Type B pancreatic cell (in vitro differentiated cells): ENCODE measurements at regions not wholly inside any gene's neighbourhood (a gene's known extent, or its start where the extent isn't known, plus 50 kb on each side); places are given as distances from the start of the nearest gene placed in this dataset.

ENCODE experiments used
- DNase-seq: peaks from one replicate; pipeline ENCODE4 v3.0.0; 2021; ENCODE audit warnings: mixed read lengths; ENCODE audit not compliant: unreplicated experiment; ENCODE audit errors: extremely low spot score
- H3K27ac Mint-ChIP-seq: 2 replicates; pipeline ENCODE4 v1.8.0; 2021; ENCODE audit warnings: mild to moderate bottlenecking, mixed read lengths
- H3K27me3 Mint-ChIP-seq: 2 replicates; pipeline ENCODE4 v1.8.0; 2021; ENCODE audit warnings: mixed read lengths
- H3K36me3 Mint-ChIP-seq: 2 replicates; pipeline ENCODE4 v1.8.0; 2021; ENCODE audit warnings: mixed read lengths
- H3K4me1 Mint-ChIP-seq: one replicate; pipeline ENCODE4 v1.8.0; 2021; ENCODE audit warnings: mixed read lengths; ENCODE audit not compliant: unreplicated experiment
- H3K4me3 Mint-ChIP-seq: 2 replicates; pipeline ENCODE4 v1.8.0; 2021; ENCODE audit warnings: mild to moderate bottlenecking, mixed read lengths
- H3K9me3 Mint-ChIP-seq: 2 replicates; pipeline ENCODE4 v1.8.0; 2021; ENCODE audit warnings: mixed read lengths
- TF ChIP-seq, protein P1 (sequence below): fragments of 200-600 bp; sonication (generic); conservative IDR thresholded peaks from 2 replicates; pipeline ENCODE4 v1.5.0; 2021; ENCODE audit warnings: antibody characterized with exemption, mild to moderate bottlenecking

DNA sequence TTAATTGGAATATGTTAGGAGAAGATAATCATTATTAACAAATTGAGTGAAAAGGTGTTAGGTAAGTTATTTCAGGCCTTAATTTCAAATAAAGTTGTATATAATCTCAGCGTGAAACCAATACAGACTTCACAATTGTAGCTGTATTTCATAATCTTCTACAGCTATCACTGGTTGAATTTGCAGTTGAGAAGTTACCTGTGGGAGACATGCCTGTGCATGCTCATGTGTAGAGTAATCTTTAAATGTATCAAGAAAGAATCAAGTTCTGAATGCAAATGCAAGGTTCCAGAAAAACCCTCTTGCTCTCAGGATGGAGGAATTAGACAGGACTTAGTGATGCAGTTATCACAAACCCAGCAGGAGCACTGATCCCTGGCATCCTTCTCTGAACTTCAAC is 938.4 kb upstream of the SLC10A2 start:
- Mint-ChIP-seq H3K27ac (no peak overlapping the region), H3K4me3 (no peak overlapping the region), H3K9me3 (no peaks in the 10 kb centered on the region), H3K36me3 (no peaks in the 10 kb centered on the region), H3K4me1 (peaks cover 24% of the 10 kb centered on the region), H3K27me3 (no peaks in the 10 kb centered on the region)
- no peak for DNase-seq
- TF ChIP-seq, protein P1, sequence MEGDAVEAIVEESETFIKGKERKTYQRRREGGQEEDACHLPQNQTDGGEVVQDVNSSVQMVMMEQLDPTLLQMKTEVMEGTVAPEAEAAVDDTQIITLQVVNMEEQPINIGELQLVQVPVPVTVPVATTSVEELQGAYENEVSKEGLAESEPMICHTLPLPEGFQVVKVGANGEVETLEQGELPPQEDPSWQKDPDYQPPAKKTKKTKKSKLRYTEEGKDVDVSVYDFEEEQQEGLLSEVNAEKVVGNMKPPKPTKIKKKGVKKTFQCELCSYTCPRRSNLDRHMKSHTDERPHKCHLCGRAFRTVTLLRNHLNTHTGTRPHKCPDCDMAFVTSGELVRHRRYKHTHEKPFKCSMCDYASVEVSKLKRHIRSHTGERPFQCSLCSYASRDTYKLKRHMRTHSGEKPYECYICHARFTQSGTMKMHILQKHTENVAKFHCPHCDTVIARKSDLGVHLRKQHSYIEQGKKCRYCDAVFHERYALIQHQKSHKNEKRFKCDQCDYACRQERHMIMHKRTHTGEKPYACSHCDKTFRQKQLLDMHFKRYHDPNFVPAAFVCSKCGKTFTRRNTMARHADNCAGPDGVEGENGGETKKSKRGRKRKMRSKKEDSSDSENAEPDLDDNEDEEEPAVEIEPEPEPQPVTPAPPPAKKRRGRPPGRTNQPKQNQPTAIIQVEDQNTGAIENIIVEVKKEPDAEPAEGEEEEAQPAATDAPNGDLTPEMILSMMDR: no peak

DNA sequence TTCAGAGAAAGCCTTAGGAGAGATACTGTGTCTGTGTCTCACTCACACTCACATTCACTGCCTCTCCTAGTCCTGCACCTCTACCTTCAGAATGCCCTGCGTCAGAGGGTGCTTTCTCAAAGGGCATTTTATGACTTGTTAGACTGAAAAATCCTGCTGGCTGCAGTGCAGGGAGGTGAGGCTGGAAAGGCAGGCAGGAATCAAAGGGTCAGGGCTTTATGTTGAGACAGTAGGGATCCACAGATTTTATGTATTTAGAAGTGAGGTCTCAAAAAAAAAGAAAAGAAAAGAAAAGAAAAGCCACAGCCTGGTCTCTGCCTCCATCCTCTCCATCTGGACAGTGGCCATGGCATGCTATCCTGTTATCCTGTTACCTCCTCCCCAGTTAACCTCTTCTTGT is 936.0 kb upstream of the SLC10A2 start:
- H3K9me3 Mint-ChIP-seq: no peaks in the 10 kb centered on the region
- H3K36me3 Mint-ChIP-seq: no peaks in the 10 kb centered on the region
- no peaks in the 10 kb centered on the region for H3K27me3 Mint-ChIP-seq
- TF ChIP-seq, protein P1: no peak
- H3K27ac Mint-ChIP-seq: no peak overlapping the region
- peaks cover 8% of the 10 kb centered on the region for H3K4me1 Mint-ChIP-seq
- no peak for DNase-seq
- no peak overlapping the region for H3K4me3 Mint-ChIP-seq

DNA sequence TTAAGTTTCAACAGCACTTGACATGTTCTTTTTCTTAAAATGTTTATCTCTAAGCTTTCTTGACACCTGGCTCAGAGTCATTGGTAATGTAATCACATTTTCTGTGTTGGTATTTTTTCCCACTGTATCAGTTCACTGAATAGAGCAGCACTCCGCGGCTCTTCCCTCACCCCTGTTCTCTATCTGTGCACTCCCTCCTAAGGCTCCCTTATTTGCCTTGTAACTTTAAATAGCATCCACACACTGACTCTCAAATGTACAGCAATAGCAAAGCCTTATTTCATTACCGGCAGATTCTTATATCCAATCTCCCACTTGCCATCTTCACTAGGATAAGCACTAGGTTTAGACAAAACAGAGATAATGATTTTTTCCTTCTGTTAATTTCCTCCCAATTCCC is 935.5 kb upstream of the SLC10A2 start:
- TF ChIP-seq, protein P1: no peak
- H3K36me3 Mint-ChIP-seq: no peaks in the 10 kb centered on the region
- no peaks in the 10 kb centered on the region for H3K9me3 Mint-ChIP-seq
- peaks cover 4% of the 10 kb centered on the region for H3K4me1 Mint-ChIP-seq
- no peak overlapping the region for H3K4me3 Mint-ChIP-seq
- no peak overlapping the region for H3K27ac Mint-ChIP-seq
- H3K27me3 Mint-ChIP-seq: no peaks in the 10 kb centered on the region
- no peak for DNase-seq

DNA sequence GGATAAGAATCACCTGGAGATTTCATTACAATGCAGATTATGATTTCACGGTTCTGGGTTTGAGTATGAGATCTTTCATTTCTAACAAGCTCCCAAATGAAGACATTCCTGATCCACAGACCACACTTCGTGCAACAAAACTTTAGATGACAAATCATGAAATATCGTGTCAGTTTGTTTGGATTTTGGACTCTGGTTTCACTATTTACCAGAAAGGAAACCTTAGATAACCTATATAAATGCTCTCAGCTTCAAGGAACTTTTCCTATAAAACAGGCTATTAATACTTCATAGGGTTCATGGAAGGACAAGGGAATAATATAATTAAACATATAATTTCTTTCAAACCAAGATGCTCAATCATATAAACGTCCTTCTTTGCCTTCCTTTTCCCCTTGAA is 930.5 kb upstream of the SLC10A2 start:
- H3K4me3 Mint-ChIP-seq: no peak overlapping the region
- peaks cover 4% of the 10 kb centered on the region for H3K36me3 Mint-ChIP-seq
- H3K4me1 Mint-ChIP-seq: peaks cover 3% of the 10 kb centered on the region
- no peaks in the 10 kb centered on the region for H3K27me3 Mint-ChIP-seq
- peaks cover 8% of the 10 kb centered on the region for H3K9me3 Mint-ChIP-seq
- no peak for DNase-seq
- TF ChIP-seq, protein P1: no peak
- no peak overlapping the region for H3K27ac Mint-ChIP-seq

DNA sequence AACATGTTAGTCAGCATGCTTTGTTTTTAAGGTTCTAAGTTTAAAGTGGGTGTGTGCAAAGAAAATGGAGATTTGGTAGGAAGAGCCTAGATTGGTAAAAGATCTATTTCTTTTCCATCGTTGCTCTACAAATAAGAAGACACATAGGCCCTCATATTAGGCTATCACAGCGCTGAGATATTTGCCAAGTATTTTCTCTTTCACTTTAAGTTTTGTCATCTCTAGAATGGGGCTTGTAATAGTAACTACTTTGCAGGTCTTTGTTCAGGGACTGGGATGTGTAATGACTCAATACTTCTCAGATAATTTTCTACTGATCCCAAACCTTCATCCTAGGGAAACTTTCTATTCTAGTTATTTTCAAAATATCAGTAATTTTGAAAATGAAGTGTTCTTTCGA is 917.7 kb upstream of the SLC10A2 start:
- Mint-ChIP-seq H3K4me1 (no peaks in the 10 kb centered on the region), H3K27ac (no peak overlapping the region), H3K27me3 (no peaks in the 10 kb centered on the region), H3K9me3 (no peaks in the 10 kb centered on the region), H3K36me3 (no peaks in the 10 kb centered on the region), H3K4me3 (no peak overlapping the region)
- TF ChIP-seq, protein P1: no peak
- no peak for DNase-seq

DNA sequence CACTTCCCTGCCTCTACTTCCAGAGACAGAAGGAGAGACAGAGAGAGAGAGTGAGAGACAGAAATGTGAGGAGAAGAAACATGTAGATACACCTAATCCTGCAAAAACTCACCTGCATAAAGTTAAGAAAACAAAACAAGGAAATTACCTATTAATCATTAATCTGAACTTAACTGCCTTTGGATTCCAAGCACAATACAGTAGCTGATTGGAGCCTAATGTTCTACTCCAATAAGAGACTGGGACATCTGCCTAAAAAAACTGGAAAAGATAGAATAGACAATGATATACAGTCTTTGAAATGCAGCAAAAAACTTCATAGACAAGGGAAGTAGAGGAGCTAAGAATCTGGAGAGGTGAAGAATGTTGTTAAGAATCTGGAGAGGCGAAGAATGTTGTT is 910.2 kb upstream of the SLC10A2 start:
- H3K9me3 Mint-ChIP-seq: no peaks in the 10 kb centered on the region
- TF ChIP-seq, protein P1: no peak
- no peaks in the 10 kb centered on the region for H3K36me3 Mint-ChIP-seq
- H3K27me3 Mint-ChIP-seq: no peaks in the 10 kb centered on the region
- H3K27ac Mint-ChIP-seq: no peak overlapping the region
- DNase-seq: no peak
- H3K4me1 Mint-ChIP-seq: no peaks in the 10 kb centered on the region
- H3K4me3 Mint-ChIP-seq: no peak overlapping the region
